Esophagus squamous epithelium (tissue), 4 donors: ENCODE measurements at regions not wholly inside any gene's neighbourhood (a gene's known extent, or its start where the extent isn't known, plus 50 kb on each side); places are given as distances from the start of the nearest gene placed in this dataset.

ENCODE experiments used
- POLR2A ChIP-seq, 4 donors: fragments of 450-650 bp; IDR thresholded peaks; one replicate each; pipeline ENCODE4 v1.6.1; 2017; ENCODE audit warnings: antibody characterized with exemption in 4 of 4, mild to moderate bottlenecking in 4 of 4, moderate library complexity in 3 of 4
- TF ChIP-seq, protein P1 (sequence below), 6 experiments: fragments of 450-650 bp in 4 of 6; fragments of 200-600 bp in 2 of 6; sonication (generic) in 2 of 6; IDR thresholded peaks; one replicate each; pipeline ENCODE4 v1.5.1; 2016 to 2019; ENCODE audit warnings: antibody characterized with exemption in 6 of 6, mild to moderate bottlenecking in 4 of 6, moderate library complexity in 4 of 6

DNA sequence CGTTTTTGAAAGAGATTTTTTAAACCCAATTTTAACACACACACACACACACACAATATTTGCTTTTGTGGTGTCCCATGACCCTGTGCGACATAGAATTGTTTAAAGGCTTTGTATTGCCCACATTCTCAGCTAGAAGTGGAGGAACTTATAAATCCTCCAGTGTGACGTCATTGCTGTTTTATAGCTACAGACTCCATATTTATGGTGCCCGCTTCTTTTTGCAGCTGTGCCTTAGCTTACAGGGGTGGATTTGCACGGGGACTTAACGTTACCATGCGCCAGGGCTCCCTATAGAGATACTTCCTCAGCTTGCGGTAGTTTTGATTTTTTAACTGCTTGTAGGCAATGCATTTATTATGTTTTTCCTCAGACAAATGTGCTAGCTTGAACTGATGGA, 101.9 kb upstream of the SMIM21 start:
- TF ChIP-seq POLR2A (IDR thresholded peaks at IDR 0.05), result no peak
- TF ChIP-seq, protein P1, sequence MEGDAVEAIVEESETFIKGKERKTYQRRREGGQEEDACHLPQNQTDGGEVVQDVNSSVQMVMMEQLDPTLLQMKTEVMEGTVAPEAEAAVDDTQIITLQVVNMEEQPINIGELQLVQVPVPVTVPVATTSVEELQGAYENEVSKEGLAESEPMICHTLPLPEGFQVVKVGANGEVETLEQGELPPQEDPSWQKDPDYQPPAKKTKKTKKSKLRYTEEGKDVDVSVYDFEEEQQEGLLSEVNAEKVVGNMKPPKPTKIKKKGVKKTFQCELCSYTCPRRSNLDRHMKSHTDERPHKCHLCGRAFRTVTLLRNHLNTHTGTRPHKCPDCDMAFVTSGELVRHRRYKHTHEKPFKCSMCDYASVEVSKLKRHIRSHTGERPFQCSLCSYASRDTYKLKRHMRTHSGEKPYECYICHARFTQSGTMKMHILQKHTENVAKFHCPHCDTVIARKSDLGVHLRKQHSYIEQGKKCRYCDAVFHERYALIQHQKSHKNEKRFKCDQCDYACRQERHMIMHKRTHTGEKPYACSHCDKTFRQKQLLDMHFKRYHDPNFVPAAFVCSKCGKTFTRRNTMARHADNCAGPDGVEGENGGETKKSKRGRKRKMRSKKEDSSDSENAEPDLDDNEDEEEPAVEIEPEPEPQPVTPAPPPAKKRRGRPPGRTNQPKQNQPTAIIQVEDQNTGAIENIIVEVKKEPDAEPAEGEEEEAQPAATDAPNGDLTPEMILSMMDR (IDR thresholded peaks at IDR 0.05), result no peak
